Sigmoid colon (tissue), 4 donors: ENCODE measurements at regions not wholly inside any gene's neighbourhood (a gene's known extent, or its start where the extent isn't known, plus 50 kb on each side); places are given as distances from the start of the nearest gene placed in this dataset.

Source experiments
- CTCF ChIP-seq, 4 experiments: fragments of 450-650 bp in 3 of 4; fragments of 200-600 bp in 1 of 4; IDR thresholded peaks; one replicate each; pipeline ENCODE4 v1.5.1; 2016 to 2019; ENCODE audit warnings: antibody characterized with exemption in 4 of 4, mild to moderate bottlenecking in 3 of 4, moderate library complexity in 2 of 4
- EP300 ChIP-seq, 4 donors: sonication (generic); formaldehyde crosslinking; IDR thresholded peaks; one replicate each; pipeline ENCODE4 v1.6.1; 2017; ENCODE audit warnings: antibody characterized with exemption in 4 of 4
- POLR2A ChIP-seq, 2 donors: fragments of 450-650 bp; IDR thresholded peaks; one replicate each; pipeline ENCODE4 v1.6.1; 2016; ENCODE audit warnings: antibody characterized with exemption in 2 of 2, mild to moderate bottlenecking in 2 of 2, moderate library complexity in 2 of 2
- POLR2AphosphoS5 ChIP-seq, 4 donors: sonication (generic); formaldehyde crosslinking; IDR thresholded peaks; one replicate each; pipeline ENCODE4 v1.6.1; 2017; ENCODE audit warnings: antibody characterized with exemption in 4 of 4

GRCh38 chr4:27182211-27182610, 321.6 kb downstream of the STIM2 start:
- TF ChIP-seq CTCF (IDR thresholded peaks at IDR 0.05) (no peak), POLR2AphosphoS5 (IDR thresholded peaks at IDR 0.05) (no peak), EP300 (IDR thresholded peaks at IDR 0.05) (no peak), POLR2A (IDR thresholded peaks at IDR 0.05) (no peak)
